ENCODE measurements at regions not wholly inside any gene's neighbourhood (a gene's known extent, or its start where the extent isn't known, plus 50 kb on each side); places are given as distances from the start of the nearest gene placed in this dataset.

DNA sequence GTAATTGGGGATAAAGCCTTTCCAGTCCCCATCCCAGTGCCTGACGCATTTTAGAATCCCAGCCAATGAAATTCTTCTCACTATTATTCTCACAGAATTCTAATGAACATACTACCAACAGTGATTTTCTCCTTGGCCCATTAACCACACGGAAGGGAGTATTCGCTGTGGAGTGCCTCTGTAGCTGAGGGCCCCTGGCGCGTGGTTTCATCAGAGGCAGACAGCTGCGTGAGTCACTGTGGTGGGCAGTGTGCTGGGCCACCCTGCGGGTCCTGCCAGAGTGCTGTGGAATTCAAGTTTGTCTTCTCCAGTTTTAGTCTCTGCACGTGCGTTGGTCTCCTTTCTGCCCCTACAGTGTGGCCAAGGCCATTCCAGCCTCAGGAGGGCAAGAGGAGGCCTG is 335.4 kb upstream of the FAT1 start:
- TF ChIP-seq, protein P1, sequence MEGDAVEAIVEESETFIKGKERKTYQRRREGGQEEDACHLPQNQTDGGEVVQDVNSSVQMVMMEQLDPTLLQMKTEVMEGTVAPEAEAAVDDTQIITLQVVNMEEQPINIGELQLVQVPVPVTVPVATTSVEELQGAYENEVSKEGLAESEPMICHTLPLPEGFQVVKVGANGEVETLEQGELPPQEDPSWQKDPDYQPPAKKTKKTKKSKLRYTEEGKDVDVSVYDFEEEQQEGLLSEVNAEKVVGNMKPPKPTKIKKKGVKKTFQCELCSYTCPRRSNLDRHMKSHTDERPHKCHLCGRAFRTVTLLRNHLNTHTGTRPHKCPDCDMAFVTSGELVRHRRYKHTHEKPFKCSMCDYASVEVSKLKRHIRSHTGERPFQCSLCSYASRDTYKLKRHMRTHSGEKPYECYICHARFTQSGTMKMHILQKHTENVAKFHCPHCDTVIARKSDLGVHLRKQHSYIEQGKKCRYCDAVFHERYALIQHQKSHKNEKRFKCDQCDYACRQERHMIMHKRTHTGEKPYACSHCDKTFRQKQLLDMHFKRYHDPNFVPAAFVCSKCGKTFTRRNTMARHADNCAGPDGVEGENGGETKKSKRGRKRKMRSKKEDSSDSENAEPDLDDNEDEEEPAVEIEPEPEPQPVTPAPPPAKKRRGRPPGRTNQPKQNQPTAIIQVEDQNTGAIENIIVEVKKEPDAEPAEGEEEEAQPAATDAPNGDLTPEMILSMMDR (IDR thresholded peaks at IDR 0.05; ENCODE audit: insufficient read depth, missing control alignments): no peak
- FAIRE-seq (no peak), DNase-seq (ENCODE audit: insufficient read length, low spot score) (no peak)

DNA sequence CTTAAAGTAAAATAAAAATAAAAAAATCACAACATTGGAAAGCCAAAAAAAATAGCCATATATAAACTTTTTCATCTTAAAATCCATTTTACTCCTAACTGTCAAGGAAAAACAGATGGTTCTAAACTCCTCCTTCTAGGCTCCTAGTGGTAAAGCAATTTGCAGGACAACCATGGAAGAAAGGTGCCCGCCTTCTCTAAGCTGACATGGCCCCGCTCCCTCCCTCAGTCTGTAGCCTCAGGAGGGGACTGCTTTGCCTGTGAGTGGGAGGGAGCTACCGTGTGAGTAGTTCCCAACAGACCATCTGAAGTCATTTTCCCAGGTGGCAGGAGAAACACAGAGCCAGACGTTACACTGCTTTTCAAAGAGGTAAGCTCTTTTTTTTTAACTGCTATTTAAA is 336.2 kb upstream of the FAT1 start:
- FAIRE-seq (no peak), DNase-seq (ENCODE audit: insufficient read length, low spot score) (no peak)

DNA sequence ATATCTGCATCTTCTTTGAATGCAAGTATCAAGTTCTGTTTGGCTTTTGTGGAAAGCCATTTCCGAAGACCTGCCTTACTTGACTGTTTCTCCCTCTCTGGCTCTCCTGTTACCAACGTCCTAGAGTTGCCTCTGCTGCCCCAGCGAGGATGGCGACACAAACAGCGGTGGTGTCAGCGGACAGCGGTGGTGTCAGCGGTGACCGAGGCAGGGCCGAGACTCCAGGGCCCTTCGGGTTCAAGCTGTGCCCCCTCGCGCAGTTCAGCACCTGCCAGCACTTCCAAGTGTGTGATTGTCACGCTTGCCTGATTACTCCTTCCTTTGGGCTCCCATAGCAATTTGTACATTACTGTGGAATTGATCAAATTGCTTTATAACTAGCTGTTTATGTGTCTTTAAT is 336.9 kb upstream of the FAT1 start:
- TF ChIP-seq, protein P1 (IDR thresholded peaks at IDR 0.05; ENCODE audit: insufficient read depth, missing control alignments): no peak
- FAIRE-seq (no peak), DNase-seq (ENCODE audit: insufficient read length, low spot score) (no peak)

More for the DNA sequence above, 336.2 kb upstream of the FAT1 start:
- TF ChIP-seq, protein P1 (IDR thresholded peaks at IDR 0.05; ENCODE audit: insufficient read depth, missing control alignments): no peak

DNA sequence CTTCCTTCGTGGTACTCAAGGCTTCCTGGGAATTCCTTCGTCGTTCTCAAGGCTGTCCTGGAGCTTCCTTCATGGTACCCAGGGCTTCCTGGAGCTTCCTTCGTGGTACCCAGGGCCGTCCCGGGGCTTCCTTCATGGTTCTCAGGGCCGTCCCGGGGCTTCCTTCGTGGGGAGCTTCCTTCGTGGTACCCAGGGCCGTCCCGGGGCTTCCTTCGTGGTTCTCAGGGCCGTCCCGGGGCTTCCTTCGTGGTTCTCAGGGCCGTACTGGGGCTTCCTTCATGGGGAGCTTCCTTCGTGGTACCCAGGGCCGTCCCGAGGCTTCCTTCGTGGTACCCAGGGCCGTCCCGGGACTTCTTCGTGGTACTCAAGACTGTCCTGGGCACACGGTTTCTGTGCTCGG is 339.6 kb upstream of the FAT1 start:
- TF ChIP-seq, protein P1 (IDR thresholded peaks at IDR 0.05; ENCODE audit: insufficient read depth, missing control alignments): no peak
- no peak for FAIRE-seq
- no peak for DNase-seq (ENCODE audit: insufficient read length, low spot score)

DNA sequence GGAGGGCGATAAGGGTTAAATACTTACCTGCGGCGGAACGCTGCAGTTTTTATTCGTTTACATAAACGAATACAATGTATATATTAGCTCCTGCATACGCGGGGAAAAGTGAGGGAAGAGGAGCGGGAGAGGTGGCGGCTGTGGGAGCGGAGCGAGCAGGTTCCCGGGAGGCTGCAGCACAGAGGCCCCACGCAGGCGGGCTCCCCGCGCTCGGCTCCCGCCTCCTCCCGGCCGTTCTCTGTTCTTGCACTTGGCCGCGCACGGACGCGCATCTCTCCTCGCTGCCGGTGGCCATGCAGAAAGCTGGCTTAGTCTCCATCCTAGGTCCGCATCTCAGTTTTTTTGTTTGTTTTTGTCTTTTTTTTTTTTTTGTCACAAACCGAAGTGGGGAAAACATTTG is 340.4 kb upstream of the FAT1 start:
- no peak for DNase-seq (ENCODE audit: insufficient read length, low spot score)

DNA sequence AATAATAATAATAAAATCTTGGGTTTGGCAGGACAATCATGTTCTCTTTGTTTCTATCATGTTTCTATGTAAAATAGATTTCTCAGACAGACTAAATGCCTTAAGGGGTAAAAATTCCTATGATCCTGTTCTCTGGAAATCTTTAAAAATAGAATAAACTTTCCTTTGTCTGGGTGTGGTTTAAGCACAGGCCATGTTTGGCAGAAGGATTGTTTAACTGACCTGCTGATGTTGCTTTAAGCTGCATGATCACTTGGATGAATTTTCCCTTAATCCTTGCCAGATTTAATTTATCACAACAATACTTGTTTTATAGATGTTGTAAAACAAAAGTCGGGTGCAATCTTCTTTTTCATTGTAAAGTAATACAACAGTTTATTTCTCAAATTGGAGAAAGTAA is 341.7 kb upstream of the FAT1 start:
- no peak for FAIRE-seq
- no peak for DNase-seq (ENCODE audit: insufficient read length, low spot score)

More for the DNA sequence above, 340.4 kb upstream of the FAT1 start:
- FAIRE-seq: no peak
- TF ChIP-seq, protein P1 (IDR thresholded peaks at IDR 0.05; ENCODE audit: insufficient read depth, missing control alignments): no peak

DNA sequence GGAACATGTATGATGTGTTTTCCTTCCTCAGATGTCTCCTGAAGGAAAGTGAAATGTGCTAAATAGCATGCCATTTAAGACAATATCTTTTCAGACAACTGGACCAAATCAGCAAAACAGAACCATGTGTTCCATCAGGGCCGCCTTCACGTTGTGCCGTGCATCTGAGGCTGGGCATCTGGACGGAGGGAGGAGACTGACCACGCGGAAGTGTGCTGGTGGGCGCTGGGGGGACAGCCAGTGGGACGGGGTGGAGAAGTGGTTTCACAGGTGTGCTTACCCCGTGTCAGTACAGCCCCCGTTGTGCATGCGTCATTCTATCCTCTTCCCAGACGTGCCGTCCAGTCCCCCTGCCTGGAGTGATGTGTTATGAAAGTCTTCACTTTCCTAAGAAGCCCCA is 342.1 kb upstream of the FAT1 start:
- DNase-seq (ENCODE audit: insufficient read length, low spot score) (no peak), FAIRE-seq (no peak)
- TF ChIP-seq, protein P1 (IDR thresholded peaks at IDR 0.05; ENCODE audit: insufficient read depth, missing control alignments): no peak

More for the DNA sequence above, 341.7 kb upstream of the FAT1 start:
- TF ChIP-seq, protein P1 (IDR thresholded peaks at IDR 0.05; ENCODE audit: insufficient read depth, missing control alignments): no peak
